ENCODE measurements at regions not wholly inside any gene's neighbourhood (a gene's known extent, or its start where the extent isn't known, plus 50 kb on each side); places are given as distances from the start of the nearest gene placed in this dataset.

- TF ChIP-seq CTCF (conservative IDR thresholded peaks at IDR 0.05; ENCODE audit: low read depth in 2 of 2) (no peak), EZH2phosphoT487 (IDR thresholded peaks at IDR 0.05; ENCODE audit: unreplicated experiment) (no peak), REST (IDR thresholded peaks at IDR 0.05; ENCODE audit: unreplicated experiment) (no peak), ETS1 (IDR thresholded peaks at IDR 0.05) (no peak), NANOG (IDR thresholded peaks at IDR 0.05; ENCODE audit: borderline replicate concordance) (no peak)
Observed at GRCh38 chr20:23193801-23194384, 107.8 kb upstream of the CD93 start.
